Mesenchymal stem cell (in vitro differentiated cells and primary cell): ENCODE measurements at regions not wholly inside any gene's neighbourhood (a gene's known extent, or its start where the extent isn't known, plus 50 kb on each side); places are given as distances from the start of the nearest gene placed in this dataset.
A peak's percentile ranks its signal among the peaks of the same experiment; 100 is the strongest.

ENCODE experiments used
- DNase-seq: peaks from one replicate; pipeline ENCODE4 v3.0.0-alpha.2; 2013
- H2AFZ ChIP-seq: one replicate; pipeline ENCODE4 v1.6.1; 2013; ENCODE audit warnings: low read depth, mild to moderate bottlenecking, control low read depth, inconsistent platforms, low read length, moderate library complexity
- H2AK5ac ChIP-seq: 2 replicates; pipeline ENCODE4 v1.6.1; 2013; ENCODE audit warnings: low read length, moderate library complexity, mild to moderate bottlenecking, inconsistent platforms; ENCODE audit not compliant: severe bottlenecking
- H2BK120ac ChIP-seq: one replicate; pipeline ENCODE4 v1.6.1; 2013; ENCODE audit warnings: low read depth, mild to moderate bottlenecking, inconsistent platforms, low read length, moderate library complexity
- H2BK12ac ChIP-seq, 2 experiments: one replicate each; pipeline ENCODE4 v1.6.1; 2013; ENCODE audit warnings: inconsistent platforms in 2 of 2, low read length in 2 of 2, mild to moderate bottlenecking in 2 of 2, moderate library complexity in 2 of 2, control low read depth in 1 of 2
- H2BK15ac ChIP-seq: one replicate; pipeline ENCODE4 v1.6.1; 2013; ENCODE audit warnings: mild to moderate bottlenecking, low read depth, inconsistent platforms; ENCODE audit not compliant: poor library complexity, severe bottlenecking
- H2BK5ac ChIP-seq: 2 replicates; pipeline ENCODE4 v1.6.1; 2013; ENCODE audit warnings: low read depth, mild to moderate bottlenecking, low read length, control low read depth, inconsistent platforms; ENCODE audit not compliant: poor library complexity, severe bottlenecking
- H3K14ac ChIP-seq, 2 experiments: one replicate each; pipeline ENCODE4 v1.6.1; 2013; ENCODE audit warnings: inconsistent platforms in 2 of 2, low read length in 2 of 2, control low read depth in 1 of 2, mild to moderate bottlenecking in 1 of 2, moderate library complexity in 1 of 2
- H3K18ac ChIP-seq, 2 experiments: one replicate each; pipeline ENCODE4 v1.6.1; 2013; ENCODE audit warnings: inconsistent platforms in 2 of 2, low read length in 2 of 2, control low read depth in 1 of 2, low read depth in 1 of 2, mild to moderate bottlenecking in 1 of 2
- H3K23ac ChIP-seq, 2 experiments: one replicate each; pipeline ENCODE4 v1.6.1; 2013; ENCODE audit warnings: inconsistent platforms in 2 of 2, low read length in 2 of 2, mild to moderate bottlenecking in 2 of 2, moderate library complexity in 2 of 2, control low read depth in 1 of 2
- H3K27ac ChIP-seq: 2 replicates; pipeline ENCODE4 v1.5.1; 2013; ENCODE audit warnings: mild to moderate bottlenecking, moderate library complexity, low read length, control low read depth, inconsistent platforms; ENCODE audit not compliant: poor library complexity, severe bottlenecking
- H3K27me3 ChIP-seq, 2 experiments: 2 replicates each; pipeline versions ENCODE4 v1.6.1 to v1.7.0; 2013; ENCODE audit warnings: low read length in 2 of 2, mild to moderate bottlenecking in 2 of 2, moderate library complexity in 2 of 2, control low read depth in 1 of 2, inconsistent platforms in 1 of 2; ENCODE audit not compliant: control insufficient read depth in 1 of 2, insufficient read depth in 1 of 2
- H3K36me3 ChIP-seq, 2 experiments: 2 replicates each; pipeline versions ENCODE4 v1.6.1 to v1.7.0; 2013; ENCODE audit warnings: low read length in 2 of 2, control low read depth in 1 of 2, inconsistent platforms in 1 of 2, low read depth in 1 of 2, mild to moderate bottlenecking in 1 of 2; ENCODE audit not compliant: insufficient read depth in 2 of 2, control insufficient read depth in 1 of 2
- H3K4ac ChIP-seq, 2 experiments: one replicate each; pipeline ENCODE4 v1.6.1; 2013; ENCODE audit warnings: inconsistent platforms in 2 of 2, low read length in 2 of 2, mild to moderate bottlenecking in 2 of 2, moderate library complexity in 2 of 2, control low read depth in 1 of 2, low read depth in 1 of 2
- H3K4me1 ChIP-seq: 2 replicates; pipeline ENCODE4 v1.6.1; 2013; ENCODE audit warnings: low read depth, low read length, control low read depth; ENCODE audit not compliant: control insufficient read depth, insufficient read depth
- H3K4me2 ChIP-seq: 2 replicates; pipeline ENCODE4 v1.6.1; 2013; ENCODE audit warnings: low read length, mild to moderate bottlenecking, inconsistent platforms; ENCODE audit not compliant: poor library complexity, severe bottlenecking
- H3K4me3 ChIP-seq, 2 experiments: 2 replicates each; pipeline versions ENCODE4 v1.5.1 to v1.7.0; 2013; ENCODE audit warnings: low read length in 2 of 2, mild to moderate bottlenecking in 2 of 2, control low read depth in 1 of 2, low read depth in 1 of 2; ENCODE audit not compliant: insufficient read depth in 1 of 2
- H3K79me1 ChIP-seq: replicated peaks from 2 replicates; pipeline ENCODE4 v1.6.1; 2013; ENCODE audit warnings: mild to moderate bottlenecking, control low read depth, low read length, inconsistent platforms; ENCODE audit not compliant: poor library complexity, severe bottlenecking
- H3K9ac ChIP-seq: 2 replicates; pipeline ENCODE4 v1.7.0; 2013; ENCODE audit warnings: mild to moderate bottlenecking, low read length, moderate library complexity
- H3K9me3 ChIP-seq: 2 replicates; pipeline ENCODE4 v1.7.0; 2013; ENCODE audit warnings: mild to moderate bottlenecking, low read length; ENCODE audit not compliant: control insufficient read depth
- H4K8ac ChIP-seq: one replicate; pipeline ENCODE4 v1.6.1; 2013; ENCODE audit warnings: inconsistent platforms, mild to moderate bottlenecking, low read length, moderate library complexity
- H4K91ac ChIP-seq: one replicate; pipeline ENCODE4 v1.6.1; 2013; ENCODE audit warnings: mild to moderate bottlenecking, low read length, inconsistent platforms
- WGBS: methylation state at CpG from one replicate; pipeline ENCODE4 v1.1.7; 2013; ENCODE audit warnings: mixed read lengths; 5-methylcytosine and 5-hydroxymethylcytosine counted together

- Histone ChIP-seq H4K91ac (no peak overlapping the region), H3K9ac (no peak overlapping the region), H3K23ac (no peak overlapping the region), H2BK15ac (no peak overlapping the region), H3K4me3 (no peak overlapping the region), H3K14ac (no peak overlapping the region), H2AFZ (no peak overlapping the region), H3K79me1 (no peaks in the 10 kb centered on the region), H2BK5ac (no peak overlapping the region), H2BK120ac (no peak overlapping the region), H4K8ac (no peak overlapping the region), H3K4me1 (no peaks in the 10 kb centered on the region), H3K27ac (no peak overlapping the region), H3K18ac (no peak overlapping the region), H2BK12ac (no peak overlapping the region), H3K4me2 (no peak overlapping the region), H3K4ac (no peak overlapping the region), H3K9me3 (no peaks in the 10 kb centered on the region), H3K27me3 (peaks cover 0 to 6% of the 10 kb centered on the region in 2 experiments), H3K36me3 (no peaks in the 10 kb centered on the region), H2AK5ac (no peak overlapping the region)
- 65% methylated on average over 1 of the region's 3 CpGs for WGBS
- no peak for DNase-seq
Measured at GRCh38 chr15:53216036-53216435, 425.9 kb upstream of the ONECUT1 start.

GRCh38 chr15:53213336-53213735 is 423.2 kb upstream of the ONECUT1 start:
- Histone ChIP-seq H2AK5ac (no peak overlapping the region), H3K27ac (no peak overlapping the region), H3K27me3 (peaks cover 0 to 2% of the 10 kb centered on the region in 2 experiments)

GRCh38 chr15:53212785-53213184 is 422.6 kb upstream of the ONECUT1 start:
- H3K4me3 ChIP-seq = no peak overlapping the region
- WGBS = 77% methylated on average over 4 of the region's 4 CpGs

More at GRCh38 chr15:53213336-53213735, 423.2 kb upstream of the ONECUT1 start:
- no peaks in the 10 kb centered on the region for H3K9me3 ChIP-seq
- H3K4ac ChIP-seq = no peak overlapping the region
- no peaks in the 10 kb centered on the region for H3K36me3 ChIP-seq
- H3K9ac ChIP-seq = no peak overlapping the region
- no peak overlapping the region for H4K8ac ChIP-seq
- DNase-seq = no peak
- H2BK12ac ChIP-seq = no peak overlapping the region
- no peaks in the 10 kb centered on the region for H3K4me1 ChIP-seq
- no peak overlapping the region for H3K4me2 ChIP-seq
- H2BK15ac ChIP-seq = no peak overlapping the region
- no peak overlapping the region for H4K91ac ChIP-seq
- no peak overlapping the region for H3K23ac ChIP-seq
- H2AFZ ChIP-seq = no peak overlapping the region
- no peak overlapping the region for H2BK120ac ChIP-seq
- H3K14ac ChIP-seq = no peak overlapping the region
- H2BK5ac ChIP-seq = no peak overlapping the region
- H3K79me1 ChIP-seq = no peaks in the 10 kb centered on the region
- no peak overlapping the region for H3K18ac ChIP-seq
- H3K4me3 ChIP-seq = no peak overlapping the region

GRCh38 chr15:53210653-53211052 is 420.5 kb upstream of the ONECUT1 start:
- H2AFZ ChIP-seq = no peak overlapping the region
- no peak for DNase-seq
- WGBS = no CpG with 5 or more reads among the region's 3 CpGs

More at GRCh38 chr15:53212785-53213184, 422.6 kb upstream of the ONECUT1 start:
- Histone ChIP-seq H3K9ac (no peak overlapping the region), H3K27me3 (no peaks in the 10 kb centered on the region), H3K23ac (no peak overlapping the region), H2BK5ac (no peak overlapping the region), H2BK15ac (no peak overlapping the region), H3K4me2 (no peak overlapping the region), H3K14ac (no peak overlapping the region), H4K8ac (no peak overlapping the region), H3K18ac (no peak overlapping the region), H3K4me1 (no peaks in the 10 kb centered on the region), H3K27ac (no peak overlapping the region), H3K9me3 (no peaks in the 10 kb centered on the region), H4K91ac (no peak overlapping the region), H2AFZ (no peak overlapping the region), H2BK120ac (no peak overlapping the region), H3K79me1 (no peaks in the 10 kb centered on the region), H3K36me3 (no peaks in the 10 kb centered on the region), H3K4ac (no peak overlapping the region), H2AK5ac (no peak overlapping the region), H2BK12ac (no peak overlapping the region)
- no peak for DNase-seq

More at GRCh38 chr15:53210653-53211052, 420.5 kb upstream of the ONECUT1 start:
- Histone ChIP-seq H4K91ac (peak overlapping the region; percentile 83), H3K14ac (no peak overlapping the region), H2AK5ac (no peak overlapping the region), H3K4me1 (no peaks in the 10 kb centered on the region), H3K18ac (no peak overlapping the region), H2BK12ac (no peak overlapping the region), H3K9ac (no peak overlapping the region), H2BK15ac (no peak overlapping the region), H2BK120ac (no peak overlapping the region), H3K27me3 (no peaks in the 10 kb centered on the region), H3K9me3 (no peaks in the 10 kb centered on the region), H3K36me3 (no peaks in the 10 kb centered on the region), H3K4me2 (no peak overlapping the region), H3K23ac (no peak overlapping the region), H3K4me3 (no peak overlapping the region), H3K79me1 (no peaks in the 10 kb centered on the region), H3K4ac (no peak overlapping the region), H3K27ac (no peak overlapping the region), H2BK5ac (no peak overlapping the region), H4K8ac (no peak overlapping the region)
